MM.1S (cell line): ENCODE measurements at regions not wholly inside any gene's neighbourhood (a gene's known extent, or its start where the extent isn't known, plus 50 kb on each side); places are given as distances from the start of the nearest gene placed in this dataset.

Experiments
- DNase-seq: peaks from one replicate; pipeline ENCODE4 v3.0.0-alpha.2; 2015
- H2AFZ ChIP-seq: fragments of 300-600 bp; sonication (generic); 2 replicates; pipeline ENCODE4 v1.6.0; 2016; ENCODE audit warnings: antibody characterized with exemption, low read length
- H3F3A ChIP-seq: fragments of 300-600 bp; sonication (generic); 2 replicates; pipeline ENCODE4 v1.6.1; 2016; ENCODE audit warnings: mild to moderate bottlenecking, antibody characterized with exemption, low read length, moderate library complexity, mixed read lengths; ENCODE audit not compliant: insufficient read depth
- H3K27ac ChIP-seq: fragments of 300-600 bp; sonication (generic); 2 replicates; pipeline ENCODE4 v1.5.1; 2016; ENCODE audit warnings: mild to moderate bottlenecking, low read length
- H3K27me3 ChIP-seq: fragments of 300-600 bp; sonication (generic); replicated peaks from 2 replicates; pipeline ENCODE4 v1.6.0; 2016; ENCODE audit warnings: low read length; ENCODE audit not compliant: insufficient read depth
- H3K36me3 ChIP-seq: fragments of 300-600 bp; sonication (generic); replicated peaks from 2 replicates; pipeline ENCODE4 v1.6.1; 2016; ENCODE audit warnings: mild to moderate bottlenecking, low read length, mixed read lengths; ENCODE audit not compliant: insufficient read depth
- H3K4me1 ChIP-seq: fragments of 300-600 bp; sonication (generic); 2 replicates; pipeline ENCODE4 v1.6.1; 2016; ENCODE audit warnings: low read length, mixed read lengths
- H3K4me2 ChIP-seq: fragments of 300-600 bp; sonication (generic); 2 replicates; pipeline ENCODE4 v1.6.0; 2016; ENCODE audit warnings: low read depth, low read length
- H3K4me3 ChIP-seq: fragments of 300-600 bp; sonication (generic); 2 replicates; pipeline ENCODE4 v1.5.1; 2016; ENCODE audit warnings: low read length, mixed read lengths
- H3K79me2 ChIP-seq: fragments of 300-600 bp; sonication (generic); 2 replicates; pipeline ENCODE4 v1.6.1; 2016; ENCODE audit warnings: mixed run types, low read length, mixed read lengths
- H3K9ac ChIP-seq: fragments of 300-600 bp; sonication (generic); 2 replicates; pipeline ENCODE4 v1.6.1; 2016; ENCODE audit warnings: low read length, mixed read lengths
- H3K9me2 ChIP-seq: fragments of 300-600 bp; sonication (generic); replicated peaks from 2 replicates; pipeline ENCODE4 v1.6.1; 2016; ENCODE audit warnings: mild to moderate bottlenecking, low read length, mixed read lengths; ENCODE audit not compliant: insufficient read depth
- H3K9me3 ChIP-seq: fragments of 300-600 bp; sonication (generic); replicated peaks from 2 replicates; pipeline ENCODE4 v1.6.1; 2016; ENCODE audit warnings: mild to moderate bottlenecking, low read length, mixed read lengths; ENCODE audit not compliant: insufficient read depth
- H4K20me1 ChIP-seq: fragments of 300-600 bp; sonication (generic); 2 replicates; pipeline ENCODE4 v1.6.1; 2016; ENCODE audit warnings: mild to moderate bottlenecking, low read length, moderate library complexity, mixed read lengths; ENCODE audit not compliant: insufficient read depth
- EZH2 ChIP-seq: fragments of 300-600 bp; sonication (generic); optimal IDR thresholded peaks from 2 replicates; pipeline ENCODE3; 2017; ENCODE audit warnings: low read depth, mild to moderate bottlenecking, antibody characterized with exemption, low read length, mixed read lengths
- EZH2phosphoT487 ChIP-seq: fragments of 300-600 bp; sonication (generic); IDR thresholded peaks from 2 replicates; pipeline ENCODE4 v1.6.1; 2018; ENCODE audit warnings: antibody characterized with exemption, low read length
- TF ChIP-seq, protein P1 (sequence below): fragments of 300-600 bp; sonication (generic); IDR thresholded peaks from 2 replicates; pipeline ENCODE4 v1.5.1; 2016; ENCODE audit warnings: antibody characterized with exemption, low read length, mixed read lengths

GRCh38 chr9:110047232-110047954 is 160.6 kb downstream of the C9orf152 start:
- Histone ChIP-seq H3K4me3 (peak overlapping the region; percentile 97), H2AFZ (peak overlapping the region; percentile 93), H3K9ac (peak overlapping the region; percentile 36; the same call in 1 of the 2 replicates)

DNA sequence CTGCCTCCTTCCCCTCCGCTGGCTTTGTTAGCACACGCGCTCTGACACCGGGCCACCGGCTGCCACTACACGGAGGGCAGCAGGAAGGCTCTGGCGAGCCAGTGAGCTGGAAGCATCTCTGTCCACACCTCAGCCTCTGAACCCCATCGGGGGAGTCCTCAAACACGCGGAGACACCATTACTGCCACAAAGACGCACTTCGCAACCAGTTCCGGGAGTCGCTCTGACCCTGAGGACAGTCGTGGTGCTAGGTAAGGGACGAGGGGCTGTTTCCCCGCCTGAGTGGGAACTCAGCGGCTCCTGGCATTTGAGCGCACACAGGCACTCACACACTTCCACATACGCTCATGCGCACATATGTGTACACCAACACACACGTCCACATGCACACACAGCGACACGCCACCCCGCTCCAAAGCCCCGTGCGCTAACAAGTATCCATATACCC is 160.0 kb downstream of the C9orf152 start:
- peak overlapping the region; percentile 97 for H3K4me2 ChIP-seq
- peak overlapping the region; percentile 36; the same call in 1 of the 2 replicates for H3K9ac ChIP-seq
- no peaks in the 10 kb centered on the region for H3K9me2 ChIP-seq
- no peaks in the 10 kb centered on the region for H4K20me1 ChIP-seq
- H3F3A ChIP-seq = peaks cover 16% of the 10 kb centered on the region
- H3K4me3 ChIP-seq = peak overlapping the region; percentile 97
- peaks cover 20% of the 10 kb centered on the region for H3K4me1 ChIP-seq
- H3K27ac ChIP-seq = no peak overlapping the region
- no peaks in the 10 kb centered on the region for H3K27me3 ChIP-seq
- H3K9me3 ChIP-seq = no peaks in the 10 kb centered on the region
- peaks cover 48% of the 10 kb centered on the region for H3K79me2 ChIP-seq
- peak overlapping the region; percentile 93 for H2AFZ ChIP-seq
- TF ChIP-seq EZH2phosphoT487 (no peak), EZH2 (no peak)
- TF ChIP-seq, protein P1, sequence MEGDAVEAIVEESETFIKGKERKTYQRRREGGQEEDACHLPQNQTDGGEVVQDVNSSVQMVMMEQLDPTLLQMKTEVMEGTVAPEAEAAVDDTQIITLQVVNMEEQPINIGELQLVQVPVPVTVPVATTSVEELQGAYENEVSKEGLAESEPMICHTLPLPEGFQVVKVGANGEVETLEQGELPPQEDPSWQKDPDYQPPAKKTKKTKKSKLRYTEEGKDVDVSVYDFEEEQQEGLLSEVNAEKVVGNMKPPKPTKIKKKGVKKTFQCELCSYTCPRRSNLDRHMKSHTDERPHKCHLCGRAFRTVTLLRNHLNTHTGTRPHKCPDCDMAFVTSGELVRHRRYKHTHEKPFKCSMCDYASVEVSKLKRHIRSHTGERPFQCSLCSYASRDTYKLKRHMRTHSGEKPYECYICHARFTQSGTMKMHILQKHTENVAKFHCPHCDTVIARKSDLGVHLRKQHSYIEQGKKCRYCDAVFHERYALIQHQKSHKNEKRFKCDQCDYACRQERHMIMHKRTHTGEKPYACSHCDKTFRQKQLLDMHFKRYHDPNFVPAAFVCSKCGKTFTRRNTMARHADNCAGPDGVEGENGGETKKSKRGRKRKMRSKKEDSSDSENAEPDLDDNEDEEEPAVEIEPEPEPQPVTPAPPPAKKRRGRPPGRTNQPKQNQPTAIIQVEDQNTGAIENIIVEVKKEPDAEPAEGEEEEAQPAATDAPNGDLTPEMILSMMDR = no peak
- H3K36me3 ChIP-seq = no peaks in the 10 kb centered on the region
- DNase-seq = no peak

More at GRCh38 chr9:110047232-110047954, 160.6 kb downstream of the C9orf152 start:
- no peak for TF ChIP-seq EZH2
- TF ChIP-seq EZH2phosphoT487 = no peak
- TF ChIP-seq, protein P1 = no peak
- H3K9me3 ChIP-seq = no peaks in the 10 kb centered on the region
- peaks cover 16% of the 10 kb centered on the region for H3F3A ChIP-seq
- no peaks in the 10 kb centered on the region for H4K20me1 ChIP-seq
- no peak overlapping the region for H3K27ac ChIP-seq
- no peaks in the 10 kb centered on the region for H3K27me3 ChIP-seq
- no peaks in the 10 kb centered on the region for H3K9me2 ChIP-seq
- H3K4me2 ChIP-seq = peak overlapping the region; percentile 97
- H3K4me1 ChIP-seq = peaks cover 15% of the 10 kb centered on the region
- H3K36me3 ChIP-seq = no peaks in the 10 kb centered on the region
- peaks cover 42% of the 10 kb centered on the region for H3K79me2 ChIP-seq
- no peak for DNase-seq

DNA sequence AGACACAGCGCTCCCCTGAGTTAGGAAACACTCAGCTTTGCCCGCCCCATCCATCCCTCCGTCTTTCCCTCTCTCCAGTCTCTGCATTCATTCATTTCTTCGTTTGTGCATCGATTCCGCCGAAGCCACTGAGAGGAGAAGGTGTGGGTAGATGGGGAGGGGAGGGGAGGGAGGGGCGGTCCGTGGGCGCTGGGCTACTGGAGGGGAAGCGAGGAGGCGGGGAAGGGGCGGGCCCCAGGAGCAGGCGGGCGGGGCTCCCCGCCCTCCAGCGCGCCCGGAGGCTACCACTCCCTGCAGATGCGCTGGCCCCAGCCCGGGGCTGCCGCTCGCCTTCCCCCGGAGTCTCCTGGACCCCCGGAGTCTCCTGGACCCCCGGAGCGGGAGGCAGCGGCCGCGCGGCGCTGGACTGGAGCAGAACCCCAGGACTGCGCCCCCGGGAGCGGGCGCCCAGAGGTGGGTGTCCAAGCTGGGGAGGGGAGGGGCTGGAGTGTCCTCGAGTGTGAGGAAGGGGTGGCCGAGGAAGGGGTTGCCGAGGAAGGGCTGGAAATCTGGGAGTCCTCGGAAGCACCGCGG is 159.5 kb downstream of the C9orf152 start:
- TF ChIP-seq EZH2phosphoT487 = no peak
- no peak for TF ChIP-seq EZH2
- TF ChIP-seq, protein P1 = no peak
- Histone ChIP-seq H3K4me2 (peak overlapping the region; percentile 97), H3K27me3 (no peaks in the 10 kb centered on the region), H3F3A (peaks cover 16% of the 10 kb centered on the region), H3K27ac (peak overlapping the region; percentile 51; the same call in 1 of the 2 replicates), H3K9me3 (no peaks in the 10 kb centered on the region), H3K9me2 (no peaks in the 10 kb centered on the region), H3K4me3 (peak overlapping the region; percentile 97), H4K20me1 (no peaks in the 10 kb centered on the region), H2AFZ (peak overlapping the region; percentile 93), H3K4me1 (peaks cover 22% of the 10 kb centered on the region), H3K9ac (peak overlapping the region; percentile 86), H3K79me2 (peaks cover 53% of the 10 kb centered on the region), H3K36me3 (no peaks in the 10 kb centered on the region)
- DNase-seq = peak; percentile 90
